NCI-H187 treated with DMSO at 0.1 percent for 48 hours (cell line): ENCODE measurements at regions not wholly inside any gene's neighbourhood (a gene's known extent, or its start where the extent isn't known, plus 50 kb on each side); places are given as distances from the start of the nearest gene placed in this dataset.

Experiments
- DNase-seq: peaks from one replicate; lab custom pipeline; 2025; lab: John Stamatoyannopoulos, UW

DNA sequence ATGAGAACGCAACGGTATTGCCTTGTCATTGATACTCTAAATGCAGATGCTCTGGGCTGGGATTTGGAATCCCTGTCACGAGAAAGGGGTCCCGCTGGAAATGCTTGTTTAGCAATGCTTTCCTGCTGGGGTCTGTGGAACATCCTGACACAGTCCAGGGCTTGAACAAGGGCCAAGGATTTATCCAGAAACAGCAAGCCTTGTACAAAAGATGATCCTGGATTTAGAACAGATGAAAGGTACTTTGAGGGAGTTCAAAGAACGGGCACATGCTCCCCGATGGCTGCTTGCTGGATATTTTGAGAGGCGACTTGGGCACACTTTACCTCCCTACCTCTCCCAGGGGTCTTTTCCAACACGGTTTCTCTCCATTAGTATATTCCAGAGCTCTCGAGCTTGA is 108.1 kb upstream of the CELF4 start:
- no peak for DNase-seq

DNA sequence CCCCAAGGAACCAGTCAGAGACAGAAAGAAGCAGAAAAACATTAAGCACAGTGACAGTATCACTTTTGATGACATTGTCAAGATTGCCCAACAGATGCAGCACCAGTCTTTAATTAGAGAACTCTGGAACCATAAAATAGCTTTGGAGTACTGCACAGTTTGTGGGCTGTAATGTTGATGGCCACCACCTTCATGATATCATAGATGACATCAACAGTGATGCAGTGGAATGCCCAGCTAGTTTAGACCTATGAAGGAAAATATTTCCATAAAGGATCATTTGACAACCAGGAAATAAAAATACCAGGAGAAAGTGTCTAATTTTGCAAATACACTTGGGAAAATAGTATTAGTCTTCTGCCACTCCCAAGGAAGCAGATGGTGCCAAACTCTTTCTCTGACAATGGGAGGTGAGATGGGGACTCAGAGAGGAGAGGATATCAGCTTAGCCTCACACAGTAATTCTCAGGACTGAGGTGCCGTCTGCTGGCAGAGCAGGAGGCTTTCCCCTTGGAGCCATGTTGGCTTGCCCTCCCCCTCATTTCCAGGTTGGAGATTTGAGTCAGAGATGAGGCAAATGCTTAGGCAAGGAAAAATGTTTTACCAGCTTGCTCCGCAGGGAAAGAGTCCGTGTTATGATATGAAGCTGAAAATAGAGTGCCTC is 107.5 kb upstream of the CELF4 start:
- DNase-seq, result no peak

- no peak for DNase-seq
These were observed 106.4 kb upstream of the CELF4 start for GRCh38 chr18:37672001-37672400.

DNA sequence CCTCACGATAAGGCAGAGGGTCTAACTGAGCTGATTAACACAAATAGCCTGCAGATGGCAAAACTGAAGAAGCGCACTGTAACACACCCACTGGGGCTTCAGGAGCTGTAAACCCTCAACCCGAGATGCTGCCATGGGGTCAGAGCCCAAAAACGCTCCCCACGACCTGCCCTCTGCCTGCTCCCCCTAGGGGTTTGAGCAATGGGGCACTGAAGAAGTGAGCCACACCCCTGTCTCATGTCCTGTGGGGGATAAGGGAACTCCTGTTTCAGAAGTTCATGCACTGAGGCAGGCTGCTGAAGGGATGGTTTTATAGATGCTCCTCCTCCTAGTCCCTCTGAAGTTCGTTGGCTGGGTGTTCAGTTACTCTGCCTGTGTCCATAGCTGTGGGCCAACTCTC is 105.9 kb upstream of the CELF4 start:
- no peak for DNase-seq

- no peak for DNase-seq
These were observed 105.5 kb upstream of the CELF4 start for GRCh38 chr18:37671119-37671518.

DNA sequence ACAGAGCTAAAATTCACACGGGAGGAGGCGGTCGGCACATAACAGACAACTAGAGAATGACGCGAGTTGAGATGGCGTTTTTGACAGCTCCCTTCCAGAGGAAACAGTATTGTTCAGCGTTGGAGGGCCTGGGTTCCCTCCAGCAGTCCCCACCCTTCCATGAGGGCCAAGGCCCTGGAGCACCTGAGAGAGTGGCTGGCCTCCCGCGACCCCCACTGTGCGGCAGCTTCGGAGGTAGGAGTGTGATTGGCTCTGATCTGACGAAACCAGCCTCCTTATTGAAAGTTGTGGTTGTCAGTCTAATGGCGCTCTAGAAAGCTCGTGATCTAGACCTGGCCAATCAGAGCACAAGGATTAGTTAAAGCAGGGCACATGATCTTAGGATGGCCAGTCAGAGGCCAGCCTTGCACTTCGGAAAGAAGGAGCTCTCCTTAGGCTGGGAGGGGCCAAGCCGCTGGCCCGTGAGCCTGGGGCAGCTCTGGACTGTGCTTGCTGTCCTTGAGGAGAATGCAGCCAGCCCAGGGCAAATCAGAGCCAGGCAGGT is 104.5 kb upstream of the CELF4 start:
- DNase-seq, result no peak

- DNase-seq, result no peak
These were observed 103.6 kb upstream of the CELF4 start for GRCh38 chr18:37668971-37669747.

GRCh38 chr18:37667836-37668235 is 102.2 kb upstream of the CELF4 start:
- no peak for DNase-seq

- DNase-seq, result no peak
These were observed 101.4 kb upstream of the CELF4 start for GRCh38 chr18:37666991-37667390.

DNA sequence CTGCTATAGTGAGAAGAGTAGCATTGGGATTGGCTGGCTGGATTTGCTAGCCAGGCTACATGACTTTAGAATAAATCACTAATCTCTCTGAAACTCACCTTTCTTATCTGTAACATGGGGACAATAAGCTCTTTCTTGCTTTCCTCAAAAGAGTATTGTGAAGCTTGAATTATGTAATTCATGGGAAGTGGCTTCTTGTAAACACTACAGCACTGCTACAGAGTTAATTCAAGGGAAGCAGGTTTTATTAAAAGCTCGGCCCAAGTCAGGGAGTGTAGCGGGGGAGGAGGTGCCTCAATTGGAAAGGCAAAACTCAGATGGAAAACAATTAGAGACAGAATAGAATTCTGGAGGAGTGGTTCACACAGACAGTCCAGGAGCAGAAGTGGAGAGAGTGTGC is 100.9 kb upstream of the CELF4 start:
- DNase-seq, result no peak

DNA sequence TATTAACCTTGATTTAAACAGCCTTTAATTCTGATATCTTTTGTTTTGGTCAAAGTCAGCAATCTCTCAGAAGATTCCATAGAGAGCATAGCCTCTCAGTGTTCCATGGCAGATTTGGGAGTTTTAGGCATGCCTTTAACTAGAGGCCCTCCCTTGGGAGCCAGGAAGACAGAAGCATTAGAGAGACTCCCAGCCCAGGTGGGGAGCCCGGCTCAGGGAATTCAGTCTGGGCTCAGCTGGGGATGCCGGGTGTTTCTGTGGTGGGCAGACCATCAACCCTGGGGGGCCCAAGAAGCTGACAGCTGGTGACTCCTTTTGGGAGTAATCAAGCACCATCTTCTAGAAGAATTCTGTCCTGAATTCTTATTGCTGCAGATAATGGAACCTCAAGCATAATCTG is 99.7 kb upstream of the CELF4 start:
- DNase-seq, result no peak

DNA sequence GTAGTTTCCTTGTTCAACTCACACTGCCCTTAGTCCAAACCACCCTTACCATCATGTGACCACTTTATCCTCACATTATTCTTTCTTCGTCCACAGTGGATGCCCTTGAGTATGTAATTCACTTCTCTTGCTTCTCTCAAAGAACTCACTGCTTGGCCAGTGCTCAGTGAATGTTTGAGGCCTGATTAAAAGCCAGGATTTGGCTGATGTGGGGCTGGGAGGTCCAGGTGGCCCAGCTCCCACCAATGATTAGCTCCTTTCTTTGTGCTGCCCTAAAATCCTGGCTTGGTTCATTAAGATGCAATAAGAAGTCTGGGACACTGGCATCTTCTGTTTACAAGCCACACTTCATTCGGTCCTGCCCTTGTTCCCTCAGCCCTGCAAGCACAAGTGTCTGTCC is 97.8 kb upstream of the CELF4 start:
- DNase-seq, result no peak

GRCh38 chr18:37662546-37663339 is 97.1 kb upstream of the CELF4 start:
- DNase-seq, result no peak

DNA sequence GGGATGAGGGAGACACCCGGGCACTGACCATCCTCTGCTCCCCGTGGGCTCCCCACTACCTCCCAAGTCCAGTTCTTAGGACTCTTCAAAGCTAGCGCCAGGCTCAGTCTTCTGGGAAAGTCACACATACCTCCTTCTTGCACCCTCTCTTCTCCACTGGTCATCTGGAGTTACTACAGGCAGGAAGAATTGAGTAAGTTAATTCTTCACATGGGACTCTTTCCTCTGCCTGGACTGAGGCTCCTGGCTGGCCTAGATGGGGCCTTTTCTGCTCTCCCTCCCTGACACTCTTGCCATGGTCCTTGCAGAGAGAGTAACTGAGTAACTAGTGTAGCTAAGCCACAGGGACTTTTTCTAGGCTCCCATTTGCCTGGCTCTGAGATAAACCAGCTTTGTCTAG is 96.5 kb upstream of the CELF4 start:
- DNase-seq, result no peak

GRCh38 chr18:37661478-37661877 is 95.9 kb upstream of the CELF4 start:
- no peak for DNase-seq

GRCh38 chr18:37661061-37661460 is 95.5 kb upstream of the CELF4 start:
- DNase-seq, result no peak

DNA sequence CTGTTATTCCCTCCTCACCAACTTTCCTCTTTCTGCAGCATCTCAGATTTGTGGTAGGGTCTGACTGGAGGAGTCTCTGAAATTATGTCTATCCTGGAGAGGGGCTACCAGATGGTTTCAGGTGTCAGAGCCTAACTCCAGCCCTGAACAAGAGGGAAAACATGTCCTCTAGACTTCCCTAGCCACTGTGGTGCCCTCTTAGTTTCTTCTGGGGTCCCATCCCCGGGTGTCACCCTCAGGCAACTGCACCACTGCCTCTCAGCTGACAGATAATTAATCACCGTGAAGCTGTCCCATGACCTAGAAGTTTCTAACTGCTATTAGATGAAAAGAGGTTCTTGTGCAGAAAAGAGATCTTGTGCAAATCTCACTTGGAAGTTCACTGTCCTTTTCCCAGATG is 95.1 kb upstream of the CELF4 start:
- no peak for DNase-seq

- DNase-seq, result no peak
These were observed 94.3 kb upstream of the CELF4 start for GRCh38 chr18:37659906-37660305.

- DNase-seq, result no peak
These were observed 93.3 kb upstream of the CELF4 start for GRCh38 chr18:37658894-37659293.

- DNase-seq, result no peak
These were observed 91.9 kb upstream of the CELF4 start for GRCh38 chr18:37657493-37657892.

- no peak for DNase-seq
These were observed 89.3 kb upstream of the CELF4 start for GRCh38 chr18:37654731-37655369.

DNA sequence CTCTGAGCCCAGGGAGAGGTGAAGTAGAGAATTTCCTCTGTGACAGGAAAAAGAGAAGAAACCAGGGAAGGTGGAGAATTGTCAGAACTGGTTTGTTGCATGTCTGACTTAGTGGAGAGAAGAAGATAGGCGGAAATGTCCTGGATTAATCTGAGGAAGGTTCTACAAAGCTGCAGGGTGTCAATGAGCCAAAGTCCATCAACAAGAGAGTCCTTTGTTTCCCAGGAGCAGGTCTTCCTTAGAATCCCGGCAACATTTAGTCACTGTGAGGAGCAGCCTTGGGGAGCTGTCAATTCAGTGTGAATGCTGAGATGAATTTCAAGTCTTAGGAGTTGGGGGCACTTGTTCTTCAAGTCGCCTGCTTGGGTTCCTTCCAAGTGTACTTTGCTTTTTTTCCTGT is 88.4 kb upstream of the CELF4 start:
- no peak for DNase-seq
